ENCODE measurements at regions not wholly inside any gene's neighbourhood (a gene's known extent, or its start where the extent isn't known, plus 50 kb on each side); places are given as distances from the start of the nearest gene placed in this dataset.

- Histone ChIP-seq H3K4me2 (replicated peaks; ENCODE audit: low read depth, low read length, poor library complexity, severe bottlenecking) (no peak overlapping the region), H4K20me1 (ENCODE audit: control insufficient read depth, insufficient read depth, low read length, poor library complexity, severe bottlenecking) (no peaks in the 10 kb centered on the region), H3K4me3 (ENCODE audit: control extremely low read depth in 1 of 5, extremely low read depth in 1 of 5, insufficient read depth in 1 of 5, low read depth in 2 of 5, low read length in 4 of 5) (no peak overlapping the region), H3K27me3 (replicated peaks in 1 of 4; ENCODE audit: control extremely low read depth in 1 of 4, control insufficient read depth in 3 of 4, insufficient read depth in 4 of 4, low read length in 3 of 4) (no peaks in the 10 kb centered on the region), H3K79me2 (ENCODE audit: control insufficient read depth, insufficient read depth, low read length) (no peaks in the 10 kb centered on the region), H3K27ac (ENCODE audit: low read length in 2 of 2) (no peak overlapping the region), H3K4me1 (ENCODE audit: control insufficient read depth in 2 of 2, insufficient read depth in 2 of 2, low read length in 2 of 2) (no peaks in the 10 kb centered on the region), H3K9ac (ENCODE audit: low read length) (no peak overlapping the region), H2AFZ (ENCODE audit: insufficient read depth, low read depth, low read length, poor library complexity, severe bottlenecking) (no peak overlapping the region), H3K9me3 (ENCODE audit: control extremely low read depth in 1 of 3, control insufficient read depth in 2 of 3, insufficient read depth in 1 of 3, low read length in 2 of 3) (no peaks in the 10 kb centered on the region), H3K36me3 (replicated peaks in 1 of 2; ENCODE audit: control extremely low read depth in 1 of 2, control insufficient read depth in 1 of 2, extremely low read depth in 1 of 2, insufficient read depth in 2 of 2, low read length in 1 of 2) (no peaks in the 10 kb centered on the region)
- DNase-seq (no peak), ATAC-seq (ENCODE audit: low read depth) (no peak)
- WGBS (ENCODE audit: insufficient coverage), result no CpG with 5 or more reads among the region's 3 CpGs
- Mint-ChIP-seq H3K27ac (no peak overlapping the region), H3K4me1 (no peaks in the 10 kb centered on the region), H3K27me3 (no peaks in the 10 kb centered on the region), H3K4me3 (no peak overlapping the region), H3K9me3 (ENCODE audit: insufficient read depth) (no peaks in the 10 kb centered on the region)
- POLR2A ChIA-PET, result no interaction called here
- intact Hi-C loops (cut with micrococcal nuclease), result no loop called here
- no peak for TF ChIP-seq CTCF (IDR thresholded peaks at IDR 0.05)
- no peak for TF ChIP-seq EZH2 (IDR thresholded peaks at IDR 0.05; ENCODE audit: borderline replicate concordance, insufficient read depth, low read depth, low read length, poor library complexity, severe bottlenecking)
- CTCF ChIA-PET, result no interaction called here
These were observed 659.0 kb downstream of the LTN1 start for GRCh38 chr21:28333578-28334075.

- Histone ChIP-seq H3K27ac (ENCODE audit: low read length in 2 of 2) (no peak overlapping the region), H3K9me3 (ENCODE audit: control extremely low read depth in 1 of 3, control insufficient read depth in 2 of 3, insufficient read depth in 1 of 3, low read length in 2 of 3) (no peaks in the 10 kb centered on the region), H3K4me3 (ENCODE audit: control extremely low read depth in 1 of 5, extremely low read depth in 1 of 5, insufficient read depth in 1 of 5, low read depth in 2 of 5, low read length in 4 of 5) (no peak overlapping the region), H3K4me1 (ENCODE audit: control insufficient read depth in 2 of 2, insufficient read depth in 2 of 2, low read length in 2 of 2) (no peaks in the 10 kb centered on the region), H4K20me1 (ENCODE audit: control insufficient read depth, insufficient read depth, low read length, poor library complexity, severe bottlenecking) (no peaks in the 10 kb centered on the region), H3K27me3 (replicated peaks in 1 of 4; ENCODE audit: control extremely low read depth in 1 of 4, control insufficient read depth in 3 of 4, insufficient read depth in 4 of 4, low read length in 3 of 4) (no peaks in the 10 kb centered on the region), H3K79me2 (ENCODE audit: control insufficient read depth, insufficient read depth, low read length) (no peaks in the 10 kb centered on the region), H3K4me2 (replicated peaks; ENCODE audit: low read depth, low read length, poor library complexity, severe bottlenecking) (no peak overlapping the region), H3K9ac (ENCODE audit: low read length) (no peak overlapping the region), H3K36me3 (replicated peaks in 1 of 2; ENCODE audit: control extremely low read depth in 1 of 2, control insufficient read depth in 1 of 2, extremely low read depth in 1 of 2, insufficient read depth in 2 of 2, low read length in 1 of 2) (no peaks in the 10 kb centered on the region), H2AFZ (ENCODE audit: insufficient read depth, low read depth, low read length, poor library complexity, severe bottlenecking) (no peak overlapping the region)
- no peak for DNase-seq
- no peak for ATAC-seq (ENCODE audit: low read depth)
- no peak overlapping the region for H3K4me3 Mint-ChIP-seq
- POLR2A ChIA-PET, result no interaction called here
- no peak overlapping the region for H3K27ac Mint-ChIP-seq
- H3K9me3 Mint-ChIP-seq (ENCODE audit: insufficient read depth), result peaks cover 4% of the 10 kb centered on the region
- CTCF ChIA-PET, result no interaction called here
- no peaks in the 10 kb centered on the region for H3K4me1 Mint-ChIP-seq
- H3K27me3 Mint-ChIP-seq, result no peaks in the 10 kb centered on the region
- no CpG with 5 or more reads among the region's 1 CpG for WGBS (ENCODE audit: insufficient coverage)
- intact Hi-C loops (cut with micrococcal nuclease), result no loop called here
- TF ChIP-seq EZH2 (IDR thresholded peaks at IDR 0.05; ENCODE audit: borderline replicate concordance, insufficient read depth, low read depth, low read length, poor library complexity, severe bottlenecking) (no peak), CTCF (IDR thresholded peaks at IDR 0.05) (no peak)
These were observed 659.9 kb downstream of the LTN1 start for GRCh38 chr21:28332796-28333195.
